ENCODE measurements at regions not wholly inside any gene's neighbourhood (a gene's known extent, or its start where the extent isn't known, plus 50 kb on each side); places are given as distances from the start of the nearest gene placed in this dataset.

DNA sequence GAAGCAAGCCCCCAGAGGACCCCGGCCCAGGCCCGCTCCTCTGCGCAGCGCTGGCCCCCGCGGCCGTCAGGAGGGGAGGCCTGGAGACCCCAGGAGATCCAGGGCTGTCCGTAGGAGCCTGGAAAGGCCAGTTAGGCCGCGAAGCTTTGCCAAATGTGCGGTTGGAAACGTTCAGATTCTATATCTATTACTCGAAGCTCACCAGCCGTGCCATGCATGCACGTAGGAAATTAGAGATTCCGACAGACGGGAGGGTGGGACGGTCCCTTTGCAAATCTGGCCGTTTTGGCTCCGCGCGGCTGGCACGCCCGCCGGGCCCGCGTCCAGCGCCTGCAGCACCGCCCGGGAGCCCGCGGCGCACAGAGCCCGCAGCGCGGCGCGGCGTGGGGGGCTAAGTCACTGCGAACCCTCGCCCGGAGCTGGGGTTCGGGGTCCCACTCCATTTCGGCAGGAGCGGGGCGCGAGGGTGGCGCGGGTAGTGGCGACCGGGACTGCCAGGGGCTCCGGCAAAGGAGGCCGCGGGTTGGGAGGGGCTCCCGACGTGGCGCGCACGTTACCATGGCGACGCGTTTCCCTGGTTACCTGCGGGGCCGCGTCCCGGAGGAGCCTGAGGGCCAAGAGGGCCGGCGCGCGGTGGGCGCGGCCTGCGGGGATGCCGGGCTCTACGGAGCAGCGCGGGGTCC, 488.6 kb upstream of the SMIM21 start:
- no peak for DNase-seq (ENCODE audit: low read depth in 2 of 2)

DNA sequence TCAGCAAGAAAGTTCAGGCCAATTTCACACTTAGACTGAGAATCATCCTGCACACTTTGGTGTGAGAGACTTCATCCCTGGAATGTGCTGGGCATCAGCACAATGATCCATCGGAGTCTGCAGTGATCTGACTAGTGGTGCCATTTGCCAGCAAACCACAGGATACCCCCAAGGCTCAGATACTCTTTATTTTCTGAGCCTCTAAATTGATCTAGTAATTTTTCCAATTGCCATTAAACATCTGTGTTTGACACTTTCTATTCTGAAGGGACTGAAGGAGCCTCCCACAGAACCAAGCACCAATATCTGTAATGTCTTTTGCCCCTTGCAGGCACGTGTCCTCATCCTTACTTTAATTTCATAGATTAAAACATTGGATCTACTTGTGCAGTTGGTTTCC, 485.3 kb upstream of the SMIM21 start:
- no peak for DNase-seq (ENCODE audit: low read depth in 2 of 2)

DNA sequence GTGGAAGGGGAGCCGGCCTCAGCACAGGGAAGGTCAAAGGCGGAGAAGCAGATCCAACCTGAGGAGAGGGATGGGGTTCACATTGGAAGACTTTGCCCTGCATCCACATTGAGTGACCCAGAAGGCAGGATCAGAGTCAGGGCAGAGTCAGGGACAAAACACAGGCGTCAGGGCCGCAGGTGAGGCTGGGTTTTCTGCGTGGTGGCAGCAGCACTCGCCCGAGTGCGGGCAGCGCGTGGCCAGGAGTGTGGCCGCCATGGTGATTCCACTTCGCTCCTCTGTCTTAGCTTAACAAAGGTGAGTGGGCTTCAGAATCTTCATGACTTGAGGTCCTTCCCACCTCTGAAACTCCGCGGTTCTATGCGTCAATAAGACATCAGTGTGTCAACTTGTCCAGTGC, 476.9 kb upstream of the SMIM21 start:
- DNase-seq (ENCODE audit: low read depth in 2 of 2), result no peak

DNA sequence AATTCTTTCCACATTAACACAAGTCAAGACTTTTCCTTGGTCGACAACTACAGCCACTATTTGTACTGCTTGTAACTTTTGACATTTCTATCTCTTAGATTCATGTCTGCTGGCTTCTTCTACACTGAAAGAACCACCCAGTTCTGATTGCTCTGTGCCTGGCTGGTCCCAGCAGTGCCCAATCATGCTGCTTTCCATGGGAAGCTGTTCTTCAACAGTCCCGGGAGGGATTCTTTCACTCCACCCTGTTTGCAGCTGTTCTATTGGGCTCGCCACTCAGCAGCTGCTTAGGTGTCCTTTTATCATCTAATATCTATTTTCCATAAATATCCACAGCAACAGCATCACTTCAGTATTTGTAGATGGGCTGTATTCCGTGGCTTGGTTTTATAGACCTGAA, 471.1 kb upstream of the SMIM21 start:
- DNase-seq (ENCODE audit: low read depth in 2 of 2), result no peak

- DNase-seq (ENCODE audit: low read depth in 2 of 2), result no peak
These were observed 469.9 kb upstream of the SMIM21 start for GRCh38 chr18:75897386-75897785.

GRCh38 chr18:75896865-75897264, 469.4 kb upstream of the SMIM21 start:
- no peak for DNase-seq (ENCODE audit: low read depth in 2 of 2)

- no peak for DNase-seq (ENCODE audit: low read depth in 2 of 2)
These were observed 467.6 kb upstream of the SMIM21 start for GRCh38 chr18:75895135-75895534.

GRCh38 chr18:75884728-75885127, 457.2 kb upstream of the SMIM21 start:
- DNase-seq (ENCODE audit: low read depth in 2 of 2), result no peak

DNA sequence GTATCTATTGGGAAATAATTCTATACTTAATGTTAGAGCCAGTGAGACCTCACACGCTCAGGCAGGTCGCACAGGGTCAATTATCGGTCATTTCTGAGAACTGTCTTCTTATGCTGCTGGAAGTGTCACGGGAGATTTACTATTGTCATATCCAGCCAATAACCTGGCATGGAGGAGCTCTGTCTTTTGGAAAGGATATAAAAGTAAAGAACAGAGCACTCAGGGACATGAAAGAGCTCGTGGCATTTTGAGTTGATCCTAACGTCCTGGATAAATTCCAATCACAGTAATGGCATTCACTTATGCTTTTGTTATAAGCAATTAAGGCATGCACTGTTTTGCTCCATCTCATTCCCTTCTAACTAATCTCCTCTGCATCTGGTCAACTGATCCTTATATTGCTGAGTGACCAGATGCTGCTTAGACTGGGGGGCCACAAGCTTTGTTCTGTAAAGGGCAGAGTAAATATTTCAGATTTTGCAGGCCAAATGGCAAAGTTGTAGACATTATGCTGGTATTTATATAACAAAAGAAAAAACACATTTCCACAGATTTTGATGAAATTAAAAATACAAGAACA, 453.5 kb upstream of the SMIM21 start:
- no peak for DNase-seq (ENCODE audit: low read depth in 2 of 2)

GRCh38 chr18:75880266-75880665, 452.8 kb upstream of the SMIM21 start:
- DNase-seq (ENCODE audit: low read depth in 2 of 2), result no peak

GRCh38 chr18:75879196-75879595, 451.7 kb upstream of the SMIM21 start:
- DNase-seq (ENCODE audit: low read depth in 2 of 2), result no peak

DNA sequence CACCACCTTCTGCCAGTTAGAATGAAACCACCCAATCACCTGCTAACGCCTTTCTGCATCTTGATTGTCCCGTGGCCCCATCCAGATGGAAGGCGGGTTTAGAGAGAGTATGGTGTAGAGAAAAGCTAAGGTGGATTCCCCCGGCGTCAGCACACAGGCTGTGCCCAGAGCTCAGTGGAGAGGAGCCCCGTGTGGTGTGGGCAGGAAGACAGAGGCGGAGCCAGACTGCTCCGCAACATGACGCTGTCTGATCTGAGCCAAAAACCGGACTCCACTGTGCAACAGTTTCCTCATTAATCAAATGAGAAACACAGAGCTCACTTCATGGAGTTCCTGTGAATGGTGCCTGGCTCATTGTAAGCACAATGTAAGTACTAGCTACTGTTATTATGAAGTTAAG, 448.1 kb upstream of the SMIM21 start:
- DNase-seq (ENCODE audit: low read depth in 2 of 2), result no peak

DNA sequence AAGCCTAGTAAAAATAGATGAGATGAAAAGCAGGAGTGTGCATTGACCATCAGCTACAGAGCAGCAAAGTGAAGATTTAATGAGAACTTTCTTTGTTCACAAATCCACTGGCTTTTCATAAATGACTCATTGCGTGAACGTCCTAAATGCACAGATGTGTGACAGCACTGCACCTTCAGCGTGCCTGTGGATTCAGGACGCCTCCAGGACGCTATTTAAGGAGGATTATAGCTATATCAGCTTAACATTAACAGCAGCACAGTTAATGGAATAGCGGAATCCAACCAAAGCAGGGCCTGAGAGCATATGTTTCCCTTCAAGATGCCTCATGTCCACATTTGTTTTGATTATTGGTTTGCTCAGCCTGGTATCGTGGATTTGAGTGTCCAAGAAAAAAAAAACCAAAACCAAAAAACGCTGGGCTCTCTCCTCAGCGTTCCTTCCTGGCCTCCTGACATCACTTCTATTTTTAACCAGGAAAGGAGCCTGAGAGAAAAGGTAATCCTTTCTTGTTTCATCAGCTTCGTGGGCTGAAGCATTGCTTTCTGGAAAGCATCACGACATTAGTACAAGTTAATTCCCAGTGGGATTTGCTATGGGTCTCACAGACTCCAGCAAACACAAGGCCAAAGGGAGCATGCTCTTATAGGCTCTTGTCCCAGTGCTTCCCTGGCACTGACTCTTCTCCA, 447.0 kb upstream of the SMIM21 start:
- no peak for DNase-seq (ENCODE audit: low read depth in 2 of 2)

GRCh38 chr18:75871596-75871995, 444.1 kb upstream of the SMIM21 start:
- DNase-seq (ENCODE audit: low read depth in 2 of 2), result no peak

GRCh38 chr18:75869162-75869561, 441.7 kb upstream of the SMIM21 start:
- no peak for DNase-seq (ENCODE audit: low read depth in 2 of 2)

DNA sequence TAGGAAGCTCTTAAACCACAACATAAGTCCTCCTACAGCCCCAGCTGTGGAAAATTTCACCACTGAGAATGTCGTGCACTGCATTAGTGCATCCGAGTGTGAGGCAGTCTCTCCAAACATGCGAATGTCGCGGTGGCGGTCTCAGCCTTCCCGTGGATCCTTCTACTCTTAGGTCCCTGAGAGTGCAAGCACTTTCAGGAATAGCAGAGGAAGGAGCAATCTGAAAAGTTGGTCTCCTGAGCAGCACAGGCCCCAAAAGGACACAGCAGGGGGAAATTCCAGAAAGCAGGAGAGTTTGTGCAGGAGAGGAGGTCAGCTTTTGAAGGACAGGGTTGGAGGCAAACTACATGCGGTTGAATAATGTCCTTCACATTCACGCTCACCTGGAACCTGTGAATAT, 440.5 kb upstream of the SMIM21 start:
- DNase-seq (ENCODE audit: low read depth in 2 of 2), result no peak

GRCh38 chr18:75865639-75866038, 438.1 kb upstream of the SMIM21 start:
- DNase-seq (ENCODE audit: low read depth in 2 of 2), result no peak

GRCh38 chr18:75864816-75865215, 437.3 kb upstream of the SMIM21 start:
- no peak for DNase-seq (ENCODE audit: low read depth in 2 of 2)

DNA sequence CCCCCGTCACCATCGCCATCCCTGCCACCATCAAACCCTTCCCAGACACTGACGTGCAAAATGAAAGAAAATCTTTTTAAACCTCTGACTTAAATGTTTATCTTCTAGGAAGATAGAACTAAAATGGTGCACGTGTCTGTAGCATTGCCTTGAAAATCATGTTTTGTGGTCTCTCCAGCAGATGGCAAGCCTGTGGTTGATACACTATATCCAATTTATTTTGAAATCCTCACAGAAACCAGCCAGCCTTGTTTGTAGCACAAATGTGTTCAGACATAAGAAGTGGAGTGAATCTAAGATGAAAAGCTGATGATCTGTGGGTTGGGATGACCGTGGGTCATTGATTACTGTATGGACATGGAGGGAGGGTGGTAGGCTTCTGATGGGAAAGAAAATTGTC, 436.2 kb upstream of the SMIM21 start:
- DNase-seq (ENCODE audit: low read depth in 2 of 2), result no peak

DNA sequence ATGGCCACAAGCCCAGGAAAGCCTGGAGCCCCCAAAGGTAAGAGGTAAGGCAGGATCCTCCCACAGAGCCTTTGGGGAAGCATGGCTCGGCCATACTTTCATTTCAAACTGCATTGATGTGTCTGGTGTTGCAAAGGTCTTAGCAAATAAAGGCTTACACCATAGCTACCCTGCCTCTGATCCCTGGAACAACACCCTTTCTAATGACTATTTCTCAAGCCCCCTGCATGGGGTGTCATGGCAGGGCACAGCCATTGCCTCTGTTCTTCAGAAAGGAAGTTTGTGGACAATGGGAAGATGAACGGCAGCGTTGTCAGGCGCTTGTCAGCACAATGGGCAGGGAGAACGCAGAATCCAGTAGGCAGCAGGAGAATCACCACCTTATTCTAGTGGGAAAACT, 435.0 kb upstream of the SMIM21 start:
- DNase-seq (ENCODE audit: low read depth in 2 of 2), result no peak

DNA sequence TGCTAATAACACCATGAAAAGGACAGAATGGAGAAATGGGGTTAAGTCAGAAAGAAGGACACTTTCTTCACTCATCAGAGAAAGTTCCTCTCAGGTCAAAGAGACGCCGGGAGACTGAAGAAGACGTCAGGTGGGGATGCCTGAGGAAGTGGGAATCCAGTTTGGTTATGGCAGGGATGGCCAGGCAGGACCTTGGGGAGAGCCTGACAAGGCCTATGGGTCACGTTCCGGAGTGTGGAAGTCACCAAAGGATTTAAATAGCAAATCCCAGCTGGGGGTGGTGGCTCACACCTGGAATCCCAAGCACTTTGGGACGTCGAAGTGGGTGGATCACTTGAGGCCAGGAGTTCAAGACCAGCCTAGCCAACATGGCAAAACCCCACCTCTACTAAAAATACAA, 432.7 kb upstream of the SMIM21 start:
- DNase-seq (ENCODE audit: low read depth in 2 of 2), result no peak

- DNase-seq (ENCODE audit: low read depth in 2 of 2), result no peak
These were observed 432.0 kb upstream of the SMIM21 start for GRCh38 chr18:75859533-75859932.

DNA sequence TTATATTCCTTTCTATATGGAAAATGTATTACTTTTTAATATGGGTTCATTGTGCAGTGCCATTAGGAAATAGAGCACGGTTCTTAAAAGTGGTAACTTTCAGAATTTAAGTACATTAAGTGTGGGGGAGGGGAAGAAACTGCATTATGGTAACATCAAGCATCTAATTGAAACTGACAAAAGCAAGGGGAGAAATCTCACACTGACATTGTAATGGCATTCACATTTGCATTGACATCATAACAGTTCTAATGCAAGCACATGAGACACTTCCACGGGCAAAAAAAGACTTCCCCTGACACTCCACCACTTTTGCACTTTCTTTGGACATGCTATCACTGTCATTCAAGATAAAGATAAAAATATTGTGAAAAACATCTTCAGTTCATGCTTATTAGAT, 431.3 kb upstream of the SMIM21 start:
- no peak for DNase-seq (ENCODE audit: low read depth in 2 of 2)

Measured in stimulated activated CD4-positive, alpha-beta T cell treated with anti-CD3 and anti-CD28 coated beads, Interleukin-15, amount 100 ng/mL, for 48 hours (primary cell).